HG03159 (cell line): ENCODE measurements at regions not wholly inside any gene's neighbourhood (a gene's known extent, or its start where the extent isn't known, plus 50 kb on each side); places are given as distances from the start of the nearest gene placed in this dataset.

Experiments
- ATAC-seq: cut with Tn5 transposase; IDR thresholded peaks from one replicate; pipeline ENCODE4 v1.9.1; 2021; ENCODE audit warnings: mild to moderate bottlenecking, moderate library complexity; ENCODE audit not compliant: unreplicated experiment

DNA sequence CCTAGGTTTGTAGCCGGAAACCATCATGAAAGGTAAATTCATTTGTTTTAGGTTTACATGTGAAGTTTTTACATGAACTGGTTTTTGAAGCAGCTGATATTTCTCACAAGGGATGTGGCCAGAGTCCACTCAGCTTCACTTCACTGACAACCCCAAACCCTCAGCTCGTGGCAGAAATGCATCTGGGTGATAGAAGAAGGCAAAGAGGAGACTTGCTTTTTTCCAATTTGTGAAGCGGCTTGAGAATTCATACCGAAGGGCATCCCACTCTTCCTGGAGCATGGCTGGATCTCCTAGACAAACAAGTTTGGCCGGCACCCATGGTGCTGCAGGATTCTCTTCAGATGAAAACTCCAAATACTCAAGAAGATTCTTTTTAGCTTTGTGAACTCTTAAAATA, 392.8 kb upstream of the CNR1 start:
- no peak for ATAC-seq

- ATAC-seq: no peak
Observed at GRCh38 chr6:88556663-88557062, 390.5 kb upstream of the CNR1 start.

- ATAC-seq: no peak
Observed at GRCh38 chr6:88548891-88549505, 382.9 kb upstream of the CNR1 start.

DNA sequence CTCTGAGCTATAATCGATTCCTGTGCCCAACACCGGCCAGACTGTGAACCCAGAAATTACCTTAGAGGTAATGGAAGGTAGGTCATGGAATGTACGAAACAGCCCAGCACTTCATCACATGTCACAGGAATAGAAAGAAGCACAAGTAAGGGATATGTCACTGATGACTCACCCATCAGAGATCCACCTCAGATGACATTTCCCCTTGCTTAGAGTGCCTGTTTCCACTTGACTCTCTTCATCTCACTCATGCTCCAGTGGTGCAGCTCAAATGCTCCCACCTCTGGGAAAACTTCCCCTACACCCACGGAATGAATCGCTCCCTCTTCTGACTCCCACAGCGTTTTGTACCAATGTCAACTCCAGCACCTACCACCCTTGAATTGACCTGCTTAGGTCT, 381.6 kb upstream of the CNR1 start:
- ATAC-seq: no peak

- ATAC-seq: no peak
Observed at GRCh38 chr6:88545991-88546390, 379.8 kb upstream of the CNR1 start.

DNA sequence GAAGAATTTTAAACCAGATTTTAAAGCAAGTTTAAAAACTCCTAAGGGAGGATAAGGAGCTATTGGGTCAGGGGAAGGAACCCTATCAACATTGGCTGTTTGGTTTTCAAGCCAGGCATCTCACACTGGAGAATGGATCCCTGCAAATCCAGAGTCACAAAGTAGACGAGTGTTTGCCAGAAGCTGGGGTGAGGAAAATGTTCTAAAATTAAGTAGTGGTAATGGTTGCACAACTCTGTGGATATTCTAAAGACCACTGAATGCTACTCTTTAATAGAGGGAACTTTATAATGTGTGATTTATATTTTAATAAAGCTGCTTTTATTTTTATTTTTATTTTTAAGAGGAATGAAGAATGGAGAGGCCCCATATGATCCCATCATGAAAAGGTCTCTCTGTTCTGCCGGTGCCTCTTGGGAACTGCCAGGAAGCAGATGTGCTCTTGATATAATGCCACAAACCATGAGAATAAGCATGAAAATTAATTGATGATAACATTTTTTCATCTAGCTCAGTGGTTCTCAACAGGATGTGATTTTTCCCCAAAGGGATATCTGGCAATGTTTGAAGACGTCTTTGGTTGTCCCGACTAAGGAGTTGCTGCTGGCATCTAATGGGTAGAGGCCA, 379.0 kb upstream of the CNR1 start:
- no peak for ATAC-seq

DNA sequence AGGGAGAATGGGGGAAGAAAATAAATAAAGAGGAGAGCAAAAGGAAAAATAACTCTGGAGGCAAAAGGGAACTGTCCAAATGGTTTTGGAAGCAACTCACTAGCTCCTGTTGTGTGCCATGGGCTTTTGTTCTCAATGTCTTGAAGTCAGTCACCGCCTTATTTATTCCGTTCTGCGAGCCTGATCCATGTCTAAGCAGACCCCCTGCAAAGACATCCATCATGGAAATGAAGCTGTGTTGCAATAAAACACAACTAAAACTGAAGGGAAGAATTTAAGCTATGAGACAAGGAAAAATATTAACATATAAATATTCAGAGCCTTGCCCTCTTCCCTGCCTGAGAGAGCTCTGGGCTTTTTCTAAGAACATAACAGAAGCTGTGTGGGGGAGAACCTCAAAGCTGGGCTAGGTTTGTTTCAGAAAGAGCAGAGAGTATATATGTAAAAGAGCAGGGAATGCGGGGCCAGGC, 373.2 kb upstream of the CNR1 start:
- no peak for ATAC-seq

GRCh38 chr6:88538840-88539239, 372.7 kb upstream of the CNR1 start:
- no peak for ATAC-seq

GRCh38 chr6:88538130-88538706, 372.1 kb upstream of the CNR1 start:
- ATAC-seq: no peak

GRCh38 chr6:88536071-88536625, 370.0 kb upstream of the CNR1 start:
- ATAC-seq: no peak

- ATAC-seq: no peak
Observed at GRCh38 chr6:88535306-88535705, 369.2 kb upstream of the CNR1 start.

DNA sequence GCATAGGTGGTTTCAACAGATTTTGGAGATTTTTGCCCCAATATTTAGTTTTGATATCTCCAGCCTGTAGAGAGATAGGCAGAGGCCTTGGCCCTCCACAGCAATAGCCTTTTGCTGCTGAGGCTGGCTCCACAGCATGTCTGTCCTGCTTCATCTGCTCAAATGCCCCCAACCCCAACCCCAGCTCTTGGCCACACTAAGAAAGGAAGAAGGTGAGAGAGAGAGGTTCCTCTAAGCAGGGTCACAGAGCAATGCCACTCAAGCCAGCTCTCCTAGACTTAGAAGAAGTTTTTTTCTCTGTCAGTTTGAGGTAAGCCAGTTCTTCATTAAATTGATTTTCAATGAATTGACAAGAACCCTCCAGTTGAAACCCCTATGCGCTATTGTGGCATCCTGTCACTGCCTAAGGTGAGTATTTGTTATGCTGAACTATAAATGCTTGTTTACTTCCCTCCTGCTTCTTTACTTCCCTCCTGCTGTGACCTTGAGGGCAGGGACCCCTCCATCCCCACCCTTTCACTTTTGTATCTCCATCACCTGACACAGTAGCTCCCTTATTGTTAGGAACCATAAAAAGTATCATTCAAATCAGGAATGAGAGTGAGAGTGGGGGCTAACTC, 366.2 kb upstream of the CNR1 start:
- no peak for ATAC-seq

GRCh38 chr6:88529726-88530125, 363.6 kb upstream of the CNR1 start:
- no peak for ATAC-seq

GRCh38 chr6:88520445-88520844, 354.3 kb upstream of the CNR1 start:
- ATAC-seq: no peak

DNA sequence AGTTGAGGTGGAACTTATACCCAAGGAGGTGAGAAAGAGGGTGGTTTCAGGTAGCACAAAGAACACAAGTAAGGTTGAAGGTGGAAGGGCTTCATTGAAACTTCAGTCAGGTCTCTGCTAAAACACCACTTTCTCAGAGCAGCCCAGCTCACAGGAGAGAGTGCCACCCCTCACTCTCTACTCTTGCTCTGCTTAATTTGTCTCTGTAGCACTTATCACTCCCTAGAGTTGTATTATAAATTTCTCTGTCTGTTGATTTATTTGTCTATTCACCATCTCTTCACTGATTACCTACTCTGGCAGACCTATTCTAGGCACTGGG, 353.8 kb upstream of the CNR1 start:
- ATAC-seq: no peak

DNA sequence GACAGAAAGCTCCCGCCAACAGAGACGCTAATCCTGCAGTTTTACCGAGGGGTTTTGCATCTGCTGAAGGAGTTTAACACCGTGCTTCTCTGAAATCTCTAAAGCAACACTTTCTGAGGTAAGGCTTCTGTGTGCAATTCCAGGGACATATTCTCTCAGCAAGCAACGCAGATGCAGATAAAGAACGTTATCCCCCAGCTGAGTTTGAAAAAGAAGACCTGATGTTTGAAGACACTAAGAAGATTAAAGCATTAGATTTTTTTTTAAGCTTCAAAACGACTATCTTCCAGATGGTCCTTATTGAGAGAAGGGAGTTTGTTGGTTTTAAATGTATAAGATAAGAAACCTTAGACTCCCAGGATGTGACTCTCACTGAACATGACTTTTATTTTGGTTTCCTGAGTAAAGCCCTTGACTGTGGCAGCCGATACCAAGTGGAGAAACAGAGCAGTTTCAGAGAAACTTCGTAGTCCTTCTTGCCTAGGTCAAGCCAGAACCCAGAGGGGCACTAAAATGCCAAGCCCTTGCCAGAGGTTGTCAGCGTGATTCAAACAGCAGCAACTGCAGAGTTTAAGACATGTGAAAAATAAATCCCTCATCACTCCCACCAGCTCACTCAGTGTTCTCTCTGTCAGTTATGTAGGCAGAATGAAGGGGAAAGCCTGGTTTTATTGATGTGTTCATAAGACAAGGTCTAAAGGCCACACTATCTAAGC, 353.3 kb upstream of the CNR1 start:
- no peak for ATAC-seq

- ATAC-seq: no peak
Observed at GRCh38 chr6:88517737-88518136, 351.6 kb upstream of the CNR1 start.

DNA sequence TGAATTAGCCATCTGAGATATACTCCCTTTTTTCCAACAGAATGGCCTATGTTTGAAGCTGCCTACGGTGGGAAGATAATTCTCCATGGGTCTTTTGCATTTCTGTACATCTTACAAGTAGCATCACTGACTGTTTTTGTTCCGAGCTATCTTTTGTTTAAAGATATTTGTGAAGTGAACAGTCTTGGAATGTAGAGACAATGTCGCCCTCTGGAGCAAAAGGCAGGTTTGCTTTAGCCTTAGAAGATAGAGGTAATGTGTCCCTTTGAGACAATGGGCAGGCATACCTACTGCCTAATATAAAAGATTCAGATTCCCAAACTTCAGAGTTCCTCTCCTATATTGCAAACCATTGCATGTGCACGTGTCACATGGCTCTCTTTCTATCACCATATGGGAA, 347.8 kb upstream of the CNR1 start:
- ATAC-seq: no peak

GRCh38 chr6:88513471-88513870, 347.3 kb upstream of the CNR1 start:
- ATAC-seq: no peak

- no peak for ATAC-seq
Observed at GRCh38 chr6:88512951-88513350, 346.8 kb upstream of the CNR1 start.

- ATAC-seq: no peak
Observed at GRCh38 chr6:88502391-88502790, 336.2 kb upstream of the CNR1 start.
